Hindlimb muscle (tissue), 1 donor: ENCODE measurements at regions not wholly inside any gene's neighbourhood (a gene's known extent, or its start where the extent isn't known, plus 50 kb on each side); places are given as distances from the start of the nearest gene placed in this dataset.

Experiments used
- DNase-seq: peaks from one replicate; pipeline ENCODE4 v3.0.0-alpha.2; 2013

GRCh38 chr15:66933932-66934867 is 131.2 kb upstream of the SMAD3 start:
- no peak for DNase-seq

- DNase-seq = no peak
These were observed 130.4 kb upstream of the SMAD3 start for GRCh38 chr15:66934868-66935520.

GRCh38 chr15:66935688-66936087 is 129.7 kb upstream of the SMAD3 start:
- no peak for DNase-seq

DNA sequence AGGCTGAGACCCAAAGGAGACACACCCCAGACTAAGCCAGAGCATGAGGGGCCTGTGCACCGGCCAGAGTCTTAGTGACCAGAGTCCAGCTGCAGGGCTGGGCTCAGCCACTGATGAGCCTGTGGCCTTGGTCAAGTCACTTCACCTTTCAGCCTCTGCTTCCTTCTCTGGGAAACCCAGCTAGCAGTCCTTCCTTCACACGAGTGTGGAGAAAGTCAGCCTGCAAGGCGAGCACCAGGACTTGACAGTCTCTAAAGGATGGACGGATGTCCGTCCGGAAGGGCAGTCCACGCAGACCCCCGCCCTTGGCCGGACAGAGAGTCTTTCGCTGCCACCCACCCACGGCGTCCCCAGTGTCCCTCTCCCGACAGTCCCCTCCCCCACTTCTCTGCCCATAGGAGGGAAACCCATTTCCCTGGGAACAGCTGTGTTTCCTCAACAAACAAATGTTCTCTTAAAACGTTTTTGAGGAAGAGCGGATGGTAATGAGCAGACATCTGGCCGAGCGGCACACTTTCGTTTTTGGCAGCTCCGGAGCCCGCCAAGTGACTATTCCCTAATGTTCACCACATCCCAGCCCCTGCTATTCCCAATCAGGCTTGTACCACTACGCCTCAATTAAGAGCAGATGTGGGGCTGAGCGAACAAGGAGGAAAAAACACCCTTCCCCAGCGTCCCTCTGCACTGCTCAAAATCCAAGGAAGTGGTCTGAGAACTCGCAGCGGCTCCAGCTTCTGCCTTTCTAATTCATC is 129.1 kb upstream of the SMAD3 start:
- DNase-seq = peak; percentile 64

DNA sequence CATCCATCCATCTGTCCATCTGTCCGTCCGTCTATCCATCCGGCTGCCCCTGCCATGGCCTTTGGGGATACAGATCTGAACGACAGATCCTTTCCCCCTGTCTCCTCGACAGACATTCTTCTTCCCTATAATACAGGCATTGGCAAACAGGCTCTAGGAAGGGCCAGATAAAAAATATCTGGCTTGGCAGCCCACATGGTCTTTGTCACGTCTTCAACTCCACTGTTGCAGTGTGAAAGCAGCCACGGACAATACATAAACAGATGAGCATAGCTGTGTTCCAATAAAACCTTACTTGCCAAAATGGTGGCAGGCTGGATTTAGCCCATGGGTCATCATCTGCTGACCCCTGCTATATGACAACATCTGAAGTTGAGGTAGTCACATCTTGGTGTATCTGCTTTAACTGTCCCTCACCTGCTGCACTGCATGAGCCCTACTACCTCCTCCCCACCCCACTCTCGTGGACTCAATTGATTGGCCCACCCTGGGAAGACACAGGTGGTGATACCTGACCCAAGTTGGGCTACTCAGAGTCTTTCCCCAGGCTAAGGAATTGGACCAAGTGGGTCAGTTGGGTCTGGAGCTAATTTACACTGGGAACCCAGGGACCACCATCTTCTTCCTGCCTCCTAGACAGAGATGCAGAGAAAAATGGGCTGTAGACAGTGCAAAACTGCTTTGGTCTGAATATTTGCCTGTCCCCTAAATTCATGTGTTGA is 128.4 kb upstream of the SMAD3 start:
- no peak for DNase-seq

- DNase-seq = no peak
These were observed 127.8 kb upstream of the SMAD3 start for GRCh38 chr15:66937588-66937987.

DNA sequence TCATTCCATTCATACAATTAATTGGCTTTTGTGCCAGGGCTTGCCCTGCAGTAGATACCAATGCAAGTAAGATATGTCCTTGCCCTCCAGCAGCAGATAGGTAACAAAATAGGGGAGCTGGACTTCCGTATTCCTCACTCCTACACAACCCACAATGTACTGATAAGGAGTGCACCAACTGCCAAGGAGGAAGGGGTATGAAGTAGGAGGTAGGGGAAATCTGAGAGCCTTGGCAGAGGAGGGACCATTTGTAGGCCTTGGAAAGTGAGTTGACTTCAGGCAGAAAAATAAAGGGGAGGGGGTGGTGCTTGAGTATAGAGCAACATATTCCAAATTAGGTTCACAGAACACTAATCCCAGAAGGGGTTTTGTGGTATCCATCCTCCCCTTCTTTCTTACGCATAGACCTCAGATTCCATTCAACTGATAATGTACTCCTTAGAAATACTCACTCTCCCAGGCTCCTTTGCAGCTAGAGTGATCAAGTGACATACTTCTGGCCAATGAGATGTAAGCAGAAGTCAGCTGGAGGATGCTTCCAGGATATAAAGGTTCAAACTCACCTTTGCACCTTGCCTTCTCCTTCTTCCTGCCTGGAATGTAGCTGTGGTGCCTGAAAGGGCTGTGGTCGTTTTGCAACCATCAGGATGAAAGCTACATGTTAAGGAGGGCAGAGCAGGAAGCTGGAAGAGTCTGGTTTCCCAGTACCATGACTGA is 127.1 kb upstream of the SMAD3 start:
- no peak for DNase-seq

DNA sequence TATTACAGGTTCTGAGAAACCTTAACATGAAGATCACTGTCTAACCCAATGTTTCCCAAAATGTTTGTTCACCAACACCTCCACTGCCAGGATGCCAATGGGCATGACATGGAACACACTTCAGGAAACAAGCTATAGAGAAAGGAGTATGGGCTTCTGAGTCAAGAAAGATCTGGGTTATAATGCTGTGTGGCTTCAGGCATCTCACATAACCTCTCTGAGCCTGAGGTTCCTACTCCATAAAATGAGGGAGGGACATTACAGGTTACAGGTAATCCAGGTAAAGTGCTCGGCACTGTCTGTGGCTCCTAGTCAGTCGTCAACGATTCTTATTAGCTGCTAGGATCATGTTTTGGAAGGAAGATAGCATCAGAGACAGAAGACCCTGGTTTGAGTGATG is 126.4 kb upstream of the SMAD3 start:
- DNase-seq = no peak

- DNase-seq = no peak
These were observed 125.9 kb upstream of the SMAD3 start for GRCh38 chr15:66939451-66940023.

DNA sequence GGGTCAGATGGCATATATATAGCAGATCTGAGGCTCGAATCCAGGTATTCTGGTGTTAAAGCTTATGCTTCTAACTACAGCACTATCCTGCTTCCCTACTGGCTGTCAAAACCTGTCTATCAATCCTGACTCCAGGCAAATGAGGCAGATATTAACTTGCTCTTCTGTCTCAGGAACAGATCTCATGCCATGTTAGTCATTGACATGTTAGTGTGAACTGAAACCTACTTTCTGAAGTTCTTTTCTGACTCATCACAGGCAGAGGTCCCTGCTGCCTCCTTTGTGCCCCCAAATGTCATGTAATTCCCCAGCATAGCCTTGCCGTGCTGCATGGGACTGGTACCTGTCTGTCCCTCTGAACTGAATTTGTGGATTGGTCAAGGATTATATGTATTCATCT is 125.0 kb upstream of the SMAD3 start:
- DNase-seq = no peak

DNA sequence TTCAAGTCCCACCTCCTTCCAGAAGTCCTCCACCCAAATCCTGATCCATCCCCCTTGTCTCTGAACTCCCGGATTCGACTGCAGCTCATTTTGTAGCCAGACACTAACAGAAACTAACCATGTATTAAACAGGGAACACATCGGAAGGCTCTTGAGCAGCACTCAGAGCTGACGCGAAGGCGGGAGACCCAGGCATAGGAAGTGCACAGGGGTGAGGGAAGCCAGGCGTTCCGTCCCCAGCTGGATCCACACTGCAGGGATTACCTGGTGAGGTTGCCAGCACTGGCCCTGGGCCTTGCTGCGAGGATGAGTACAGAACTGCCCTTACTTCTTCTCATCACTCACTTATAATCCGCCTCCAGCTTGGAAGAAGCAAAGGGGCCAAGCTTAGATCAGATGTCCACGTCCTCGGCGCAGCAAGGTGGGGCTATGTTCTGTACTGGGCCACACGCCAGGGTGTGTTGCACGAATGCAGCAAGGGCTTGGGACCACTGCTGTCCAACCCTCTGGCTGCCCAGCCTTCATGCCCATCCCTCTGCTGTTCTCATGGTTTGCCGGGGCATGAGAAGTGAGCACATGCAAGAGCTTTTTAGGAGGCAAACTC is 124.2 kb upstream of the SMAD3 start:
- peak; percentile 74 for DNase-seq

- DNase-seq = no peak
These were observed 123.6 kb upstream of the SMAD3 start for GRCh38 chr15:66941791-66942190.

GRCh38 chr15:66942649-66943390 is 122.6 kb upstream of the SMAD3 start:
- no peak for DNase-seq

GRCh38 chr15:66943456-66944095 is 121.8 kb upstream of the SMAD3 start:
- DNase-seq = no peak

GRCh38 chr15:66944121-66944520 is 121.3 kb upstream of the SMAD3 start:
- DNase-seq = no peak

DNA sequence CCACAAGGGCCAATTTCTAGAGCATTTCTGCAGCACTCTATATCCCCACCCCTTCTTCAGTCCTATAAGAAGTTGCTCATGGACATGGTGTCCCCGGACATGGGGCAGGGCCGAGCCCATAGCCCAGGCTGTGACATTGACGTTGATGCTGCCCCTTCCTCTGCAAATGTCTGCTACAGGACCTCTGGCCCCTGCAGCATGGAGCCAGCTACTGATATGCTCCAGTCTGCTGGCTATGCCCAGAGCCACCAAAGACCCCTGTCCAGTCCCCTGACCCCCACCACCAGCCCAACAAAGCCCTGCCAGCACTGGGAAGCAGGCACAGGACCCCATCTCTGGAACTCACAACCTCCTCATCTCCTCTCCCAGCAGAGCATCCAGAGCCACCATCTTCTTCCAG is 120.1 kb upstream of the SMAD3 start:
- DNase-seq = no peak

DNA sequence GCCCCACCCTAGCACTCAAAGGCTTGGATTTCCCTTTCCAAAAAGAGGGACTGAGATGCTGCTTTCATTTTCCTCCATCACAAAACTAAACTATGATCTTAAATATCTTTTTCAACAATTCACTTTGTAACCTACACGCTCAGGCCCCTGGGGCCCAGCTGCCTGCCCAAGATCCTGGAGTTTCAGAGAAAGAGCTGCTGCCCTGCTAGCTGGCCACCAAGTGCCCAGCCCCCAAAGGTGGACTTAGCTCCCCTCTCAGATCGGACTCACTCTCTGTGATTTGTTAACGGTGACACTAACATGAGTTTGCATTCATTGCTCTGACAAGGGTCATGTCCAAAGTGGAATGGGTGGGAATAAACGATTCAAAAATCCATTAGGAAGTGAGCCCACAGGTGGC is 119.6 kb upstream of the SMAD3 start:
- DNase-seq = no peak

- peak; percentile 73 for DNase-seq
These were observed 118.7 kb upstream of the SMAD3 start for GRCh38 chr15:66946578-66947164.

DNA sequence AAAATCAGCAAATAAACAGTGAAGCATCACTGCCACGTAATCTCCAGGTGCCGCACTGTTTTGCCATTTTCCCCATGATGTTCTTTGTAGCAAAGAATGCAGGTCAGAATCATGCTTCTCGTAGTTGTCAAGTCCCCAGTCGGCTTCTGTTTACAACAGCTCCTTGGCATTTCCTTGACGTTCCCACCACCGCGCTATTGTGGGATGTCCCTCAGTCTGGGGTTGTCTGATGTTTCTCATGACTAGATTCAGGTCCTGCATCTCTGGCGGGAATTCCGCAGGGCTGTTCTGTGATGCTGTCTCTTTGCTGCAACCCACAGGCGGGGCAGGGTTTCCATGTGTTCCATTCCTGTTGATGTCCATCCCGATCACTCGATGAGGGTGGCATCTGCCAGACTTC is 117.9 kb upstream of the SMAD3 start:
- DNase-seq = no peak
